ENCODE measurements at regions not wholly inside any gene's neighbourhood (a gene's known extent, or its start where the extent isn't known, plus 50 kb on each side); places are given as distances from the start of the nearest gene placed in this dataset.

DNA sequence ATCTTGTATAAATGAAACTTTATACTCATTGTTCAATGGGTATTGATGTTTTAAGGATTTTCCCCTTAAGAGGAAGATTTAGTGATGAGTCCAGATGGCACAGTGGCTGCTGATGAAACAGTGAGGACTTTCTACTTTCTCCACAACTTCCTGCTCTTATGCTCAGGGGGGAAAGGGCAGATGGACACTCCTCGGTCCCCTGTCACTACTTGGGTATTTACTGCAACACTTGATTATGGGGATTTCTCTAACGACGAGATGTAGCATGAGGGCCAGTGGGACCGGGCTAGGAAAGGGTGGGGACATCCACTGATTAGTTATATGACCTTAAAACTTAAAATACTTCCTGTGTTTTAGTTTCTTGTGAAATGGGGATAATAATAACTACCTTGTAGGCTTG is 146.1 kb upstream of the HMHB1 start:
- Mint-ChIP-seq H3K36me3 (ENCODE audit: low read depth) (no peaks in the 10 kb centered on the region), H3K27ac (no peak overlapping the region), H3K4me3 (no peak overlapping the region), H3K9me3 (peaks cover 6% of the 10 kb centered on the region), H3K27me3 (ENCODE audit: low read depth) (peaks cover 3% of the 10 kb centered on the region), H3K4me1 (ENCODE audit: low read depth) (no peaks in the 10 kb centered on the region)
- CTCF ChIA-PET = no interaction called here
- no peak for DNase-seq
- intact Hi-C loops (cut with micrococcal nuclease) = no loop called here

DNA sequence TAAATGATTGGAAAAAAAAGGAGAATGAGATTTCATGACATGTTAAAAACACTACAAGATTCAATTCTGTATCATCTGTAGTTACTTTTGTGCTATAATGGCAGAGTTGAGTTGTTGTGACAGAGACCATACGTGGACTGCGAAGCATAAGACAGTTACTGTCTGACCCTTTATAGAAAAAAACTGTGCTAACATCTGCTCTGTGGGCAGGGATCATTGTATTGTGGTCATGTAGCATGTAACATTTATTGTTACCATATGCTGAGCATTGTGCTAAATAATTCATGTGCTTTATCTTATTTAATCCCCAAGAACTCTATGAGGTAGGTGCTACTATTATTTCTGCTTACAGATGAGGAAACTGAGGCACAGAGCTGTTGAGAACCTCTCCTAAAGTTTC is 147.3 kb upstream of the HMHB1 start:
- Mint-ChIP-seq H3K4me3 (no peak overlapping the region), H3K27ac (no peak overlapping the region), H3K27me3 (ENCODE audit: low read depth) (no peaks in the 10 kb centered on the region), H3K4me1 (ENCODE audit: low read depth) (no peaks in the 10 kb centered on the region), H3K36me3 (ENCODE audit: low read depth) (no peaks in the 10 kb centered on the region), H3K9me3 (no peaks in the 10 kb centered on the region)
- no peak for DNase-seq
- CTCF ChIA-PET = no interaction called here
- intact Hi-C loops (cut with micrococcal nuclease) = no loop called here

DNA sequence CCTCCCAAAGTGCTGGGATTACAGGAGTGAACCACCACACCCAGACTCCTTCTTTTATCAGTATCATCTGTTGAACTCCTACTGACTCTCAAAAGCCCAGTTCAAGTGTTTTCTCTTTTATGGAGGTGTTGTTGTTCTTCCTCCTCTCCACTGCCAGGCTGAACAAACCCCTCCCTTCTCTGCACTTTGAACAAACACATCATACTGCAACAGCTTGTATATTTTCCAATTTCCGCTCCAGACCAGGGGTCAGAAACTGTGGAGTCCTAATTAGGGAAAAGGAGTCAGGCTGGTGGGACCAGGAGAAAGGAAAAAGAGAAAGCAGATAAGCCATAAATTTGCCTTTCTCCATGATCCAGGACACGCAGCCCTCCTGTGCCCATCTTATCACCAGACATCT is 148.1 kb upstream of the HMHB1 start:
- Mint-ChIP-seq H3K9me3 (no peaks in the 10 kb centered on the region), H3K27ac (no peak overlapping the region), H3K36me3 (ENCODE audit: low read depth) (no peaks in the 10 kb centered on the region), H3K4me3 (no peak overlapping the region), H3K4me1 (ENCODE audit: low read depth) (no peaks in the 10 kb centered on the region), H3K27me3 (ENCODE audit: low read depth) (no peaks in the 10 kb centered on the region)
- intact Hi-C loops (cut with micrococcal nuclease) = no loop called here
- no peak for DNase-seq
- CTCF ChIA-PET = interaction anchor here (0.7 kb wide), 1 partner anchor 10 kb away, joined by 4 read pairs; no protein-coding TSS in a partner anchor

DNA sequence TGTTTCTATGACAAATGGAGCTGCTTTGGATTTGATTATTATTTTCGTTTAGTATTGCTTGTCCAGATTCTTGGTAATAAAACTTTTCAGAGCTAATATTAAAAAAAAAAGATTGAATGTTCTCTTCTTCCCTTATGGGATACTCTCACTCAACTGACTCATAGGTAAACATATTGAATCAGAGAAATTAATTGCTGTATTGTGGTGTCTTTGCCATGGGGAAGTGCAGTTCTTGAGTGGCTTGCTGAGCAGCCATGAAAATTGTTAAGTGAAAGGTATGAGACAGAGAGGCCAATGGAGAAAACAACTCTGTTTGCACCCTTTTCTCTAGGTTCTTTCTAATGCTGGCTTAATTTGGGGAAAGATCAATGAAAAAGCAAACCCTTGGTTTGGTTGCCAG is 149.9 kb upstream of the HMHB1 start:
- Mint-ChIP-seq H3K4me1 (ENCODE audit: low read depth) (no peaks in the 10 kb centered on the region), H3K27me3 (ENCODE audit: low read depth) (peaks cover 2% of the 10 kb centered on the region), H3K27ac (no peak overlapping the region), H3K9me3 (no peaks in the 10 kb centered on the region), H3K4me3 (no peak overlapping the region), H3K36me3 (ENCODE audit: low read depth) (no peaks in the 10 kb centered on the region)
- no peak for DNase-seq
- CTCF ChIA-PET = no interaction called here
- intact Hi-C loops (cut with micrococcal nuclease) = no loop called here

GRCh38 chr5:143660625-143661024 is 151.3 kb upstream of the HMHB1 start:
- CTCF ChIA-PET = interaction anchor here (0.6 kb wide), 1 partner anchor 107 kb away, joined by 3 read pairs; no protein-coding TSS in a partner anchor
- H3K36me3 Mint-ChIP-seq (ENCODE audit: low read depth) = no peaks in the 10 kb centered on the region

GRCh38 chr5:143659599-143660238 is 152.2 kb upstream of the HMHB1 start:
- DNase-seq = no peak
- CTCF ChIA-PET = interaction anchor here (1.0 kb wide), 1 partner anchor 738 kb away, joined by 3 read pairs; no protein-coding TSS in a partner anchor
- intact Hi-C loops (cut with micrococcal nuclease) = no loop called here
- peaks cover 2% of the 10 kb centered on the region for H3K27me3 Mint-ChIP-seq (ENCODE audit: low read depth)
- H3K9me3 Mint-ChIP-seq = no peaks in the 10 kb centered on the region
- no peaks in the 10 kb centered on the region for H3K36me3 Mint-ChIP-seq (ENCODE audit: low read depth)
- no peaks in the 10 kb centered on the region for H3K4me1 Mint-ChIP-seq (ENCODE audit: low read depth)
- no peak overlapping the region for H3K4me3 Mint-ChIP-seq
- no peak overlapping the region for H3K27ac Mint-ChIP-seq

More at GRCh38 chr5:143660625-143661024, 151.3 kb upstream of the HMHB1 start:
- no peaks in the 10 kb centered on the region for H3K4me1 Mint-ChIP-seq (ENCODE audit: low read depth)
- H3K9me3 Mint-ChIP-seq = no peaks in the 10 kb centered on the region
- intact Hi-C loops (cut with micrococcal nuclease) = no loop called here
- H3K4me3 Mint-ChIP-seq = no peak overlapping the region
- DNase-seq = no peak
- H3K27ac Mint-ChIP-seq = no peak overlapping the region
- peaks cover 2% of the 10 kb centered on the region for H3K27me3 Mint-ChIP-seq (ENCODE audit: low read depth)

DNA sequence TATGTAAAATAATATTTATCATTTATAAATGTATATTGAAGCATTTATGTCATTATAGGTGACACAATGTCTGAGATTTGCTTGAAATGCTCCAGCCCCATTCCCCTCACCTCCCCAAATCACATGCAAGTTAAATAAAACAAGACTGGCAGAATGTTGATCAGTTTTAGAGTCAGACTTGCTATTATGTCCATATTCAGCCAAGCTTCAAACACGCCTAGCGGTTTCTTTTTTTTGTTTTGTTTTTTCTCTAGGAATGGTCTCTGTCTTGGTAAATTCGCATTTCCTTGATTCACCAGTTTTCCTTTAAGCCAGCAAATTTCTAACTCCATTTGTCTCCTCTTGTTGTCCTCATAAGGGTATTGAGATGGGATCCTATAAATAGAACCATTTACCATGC is 153.0 kb upstream of the HMHB1 start:
- H3K36me3 Mint-ChIP-seq (ENCODE audit: low read depth) = no peaks in the 10 kb centered on the region
- DNase-seq = no peak
- no peak overlapping the region for H3K4me3 Mint-ChIP-seq
- no peaks in the 10 kb centered on the region for H3K4me1 Mint-ChIP-seq (ENCODE audit: low read depth)
- H3K27me3 Mint-ChIP-seq (ENCODE audit: low read depth) = peaks cover 2% of the 10 kb centered on the region
- no peaks in the 10 kb centered on the region for H3K9me3 Mint-ChIP-seq
- H3K27ac Mint-ChIP-seq = no peak overlapping the region
- intact Hi-C loops (cut with micrococcal nuclease) = no loop called here
- CTCF ChIA-PET = interaction anchor here (1.0 kb wide), 1 partner anchor 737 kb away, joined by 3 read pairs; no protein-coding TSS in a partner anchor

GRCh38 chr5:143657647-143658285 is 154.2 kb upstream of the HMHB1 start:
- H3K4me3 Mint-ChIP-seq = no peak overlapping the region
- no peaks in the 10 kb centered on the region for H3K9me3 Mint-ChIP-seq
- H3K27ac Mint-ChIP-seq = no peak overlapping the region
- no peak for DNase-seq
- H3K27me3 Mint-ChIP-seq (ENCODE audit: low read depth) = peaks cover 2% of the 10 kb centered on the region
- peaks cover 2% of the 10 kb centered on the region for H3K4me1 Mint-ChIP-seq (ENCODE audit: low read depth)
- no peaks in the 10 kb centered on the region for H3K36me3 Mint-ChIP-seq (ENCODE audit: low read depth)
- CTCF ChIA-PET = no interaction called here
- intact Hi-C loops (cut with micrococcal nuclease) = no loop called here

DNA sequence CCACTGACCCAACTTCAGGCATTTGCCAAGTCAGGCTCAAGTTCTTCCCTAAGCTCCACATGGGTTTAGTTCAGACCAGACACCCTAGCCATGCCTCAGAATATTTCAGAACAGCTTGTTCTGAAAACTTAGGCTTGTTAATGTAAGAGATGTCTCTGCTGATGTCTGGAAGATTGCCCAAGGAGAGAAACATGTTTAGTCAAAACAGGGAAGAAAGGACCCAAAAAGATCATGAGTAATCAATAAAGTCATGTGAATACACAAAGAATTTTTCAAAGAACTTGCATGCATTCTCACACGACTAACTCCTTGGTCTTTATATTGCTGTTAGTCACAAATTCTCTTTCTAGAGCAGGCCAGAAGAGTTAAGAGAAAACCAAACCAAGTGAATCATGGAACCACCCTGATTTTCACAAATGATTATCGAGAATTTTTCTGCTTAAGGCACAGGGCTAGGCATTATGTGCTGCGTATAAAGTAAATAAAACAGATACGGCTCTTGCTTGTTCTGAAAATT is 158.1 kb upstream of the HMHB1 start:
- intact Hi-C loops (cut with micrococcal nuclease) = no loop called here
- no peak for DNase-seq
- Mint-ChIP-seq H3K4me3 (no peak overlapping the region), H3K4me1 (ENCODE audit: low read depth) (peaks cover 2% of the 10 kb centered on the region), H3K27me3 (ENCODE audit: low read depth) (peaks cover 2% of the 10 kb centered on the region), H3K27ac (no peak overlapping the region), H3K9me3 (no peaks in the 10 kb centered on the region), H3K36me3 (ENCODE audit: low read depth) (no peaks in the 10 kb centered on the region)
- CTCF ChIA-PET = no interaction called here

DNA sequence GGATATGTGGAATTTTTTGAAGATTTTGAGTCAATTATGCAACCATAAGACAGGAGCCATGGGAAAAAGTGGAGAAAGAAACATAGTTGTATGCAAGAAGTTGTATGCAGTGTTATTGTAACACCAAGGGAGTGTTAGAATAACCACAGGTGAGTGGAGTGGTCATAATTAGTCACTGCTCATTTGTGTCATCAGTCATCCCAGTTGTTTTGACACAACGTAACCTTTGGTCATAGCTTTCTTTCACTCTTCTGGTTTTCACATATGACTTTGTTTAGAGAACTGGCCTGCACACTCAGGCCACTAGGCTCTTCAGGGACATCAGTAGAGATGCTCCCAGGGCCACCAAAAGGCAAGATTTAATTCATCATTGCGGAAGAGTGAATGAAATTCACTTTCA is 158.7 kb upstream of the HMHB1 start:
- Mint-ChIP-seq H3K4me1 (ENCODE audit: low read depth) (peaks cover 2% of the 10 kb centered on the region), H3K4me3 (no peak overlapping the region), H3K9me3 (no peaks in the 10 kb centered on the region), H3K27ac (no peak overlapping the region), H3K36me3 (ENCODE audit: low read depth) (no peaks in the 10 kb centered on the region), H3K27me3 (ENCODE audit: low read depth) (peaks cover 2% of the 10 kb centered on the region)
- no peak for DNase-seq
- intact Hi-C loops (cut with micrococcal nuclease) = no loop called here
- CTCF ChIA-PET = no interaction called here

DNA sequence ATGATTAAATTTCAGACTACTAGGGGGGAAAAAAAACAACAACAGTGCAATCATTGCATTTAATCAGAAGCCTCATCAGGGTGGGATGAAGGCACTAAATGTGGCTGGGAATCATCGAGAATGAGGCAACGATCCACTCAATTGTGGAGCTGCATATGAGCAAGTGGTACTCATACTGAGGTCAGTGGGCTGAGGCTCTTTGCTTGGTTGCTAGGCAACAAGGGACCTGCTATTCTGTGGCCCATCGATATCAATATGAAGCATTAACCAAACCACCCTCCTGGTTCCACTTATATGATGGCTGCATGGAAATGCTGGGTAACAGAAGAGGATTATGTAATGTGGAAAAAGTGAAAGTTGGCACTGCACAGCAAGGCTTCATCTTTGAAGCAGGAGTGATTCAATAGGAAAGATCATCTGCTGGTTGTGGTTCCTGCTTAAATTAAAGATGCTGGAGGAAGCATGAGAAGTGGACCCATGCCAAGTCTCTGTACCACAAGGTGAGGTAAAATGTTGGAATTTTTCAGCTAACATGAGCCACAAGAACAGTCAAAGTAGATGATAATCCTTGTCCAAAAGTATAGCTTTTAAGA is 159.8 kb upstream of the HMHB1 start:
- H3K4me3 Mint-ChIP-seq = no peak overlapping the region
- no peaks in the 10 kb centered on the region for H3K27me3 Mint-ChIP-seq (ENCODE audit: low read depth)
- no peak overlapping the region for H3K27ac Mint-ChIP-seq
- no peaks in the 10 kb centered on the region for H3K9me3 Mint-ChIP-seq
- intact Hi-C loops (cut with micrococcal nuclease) = no loop called here
- no peaks in the 10 kb centered on the region for H3K36me3 Mint-ChIP-seq (ENCODE audit: low read depth)
- H3K4me1 Mint-ChIP-seq (ENCODE audit: low read depth) = peaks cover 2% of the 10 kb centered on the region
- no peak for DNase-seq
- CTCF ChIA-PET = no interaction called here

- Mint-ChIP-seq H3K27me3 (ENCODE audit: low read depth) (no peaks in the 10 kb centered on the region), H3K36me3 (ENCODE audit: low read depth) (no peaks in the 10 kb centered on the region), H3K9me3 (no peaks in the 10 kb centered on the region), H3K27ac (no peak overlapping the region), H3K4me3 (no peak overlapping the region), H3K4me1 (ENCODE audit: low read depth) (peaks cover 2% of the 10 kb centered on the region)
- intact Hi-C loops (cut with micrococcal nuclease) = loop anchor here (2.0 kb wide), 1 partner anchor 175 kb away; no protein-coding TSS in a partner anchor
- CTCF ChIA-PET = interaction anchor here (0.6 to 0.8 kb wide), 3 partner anchors 100 to 204 kb away, joined by 4 to 5 read pairs (median 4); no protein-coding TSS in a partner anchor
- DNase-seq = no peak
Observed at GRCh38 chr5:143649937-143650621, 161.9 kb upstream of the HMHB1 start.

Measured in activated naive CD4-positive, alpha-beta T cell treated with anti-CD3 and anti-CD28 coated beads for 36 hours (primary cell).